HG02943 (cell line): ENCODE measurements at regions not wholly inside any gene's neighbourhood (a gene's known extent, or its start where the extent isn't known, plus 50 kb on each side); places are given as distances from the start of the nearest gene placed in this dataset.

Source experiments
- ATAC-seq: cut with Tn5 transposase; IDR thresholded peaks from one replicate; pipeline ENCODE4 v1.9.1; 2021; ENCODE audit warnings: mild to moderate bottlenecking, low read depth, moderate library complexity; ENCODE audit not compliant: unreplicated experiment

- no peak for ATAC-seq
Observed at GRCh38 chr5:2012885-2013284, 130.2 kb upstream of the IRX4 start.

GRCh38 chr5:2011481-2012411 lies 129.0 kb upstream of the IRX4 start:
- no peak for ATAC-seq

- ATAC-seq, result no peak
Observed at GRCh38 chr5:2010940-2011339, 128.2 kb upstream of the IRX4 start.

DNA sequence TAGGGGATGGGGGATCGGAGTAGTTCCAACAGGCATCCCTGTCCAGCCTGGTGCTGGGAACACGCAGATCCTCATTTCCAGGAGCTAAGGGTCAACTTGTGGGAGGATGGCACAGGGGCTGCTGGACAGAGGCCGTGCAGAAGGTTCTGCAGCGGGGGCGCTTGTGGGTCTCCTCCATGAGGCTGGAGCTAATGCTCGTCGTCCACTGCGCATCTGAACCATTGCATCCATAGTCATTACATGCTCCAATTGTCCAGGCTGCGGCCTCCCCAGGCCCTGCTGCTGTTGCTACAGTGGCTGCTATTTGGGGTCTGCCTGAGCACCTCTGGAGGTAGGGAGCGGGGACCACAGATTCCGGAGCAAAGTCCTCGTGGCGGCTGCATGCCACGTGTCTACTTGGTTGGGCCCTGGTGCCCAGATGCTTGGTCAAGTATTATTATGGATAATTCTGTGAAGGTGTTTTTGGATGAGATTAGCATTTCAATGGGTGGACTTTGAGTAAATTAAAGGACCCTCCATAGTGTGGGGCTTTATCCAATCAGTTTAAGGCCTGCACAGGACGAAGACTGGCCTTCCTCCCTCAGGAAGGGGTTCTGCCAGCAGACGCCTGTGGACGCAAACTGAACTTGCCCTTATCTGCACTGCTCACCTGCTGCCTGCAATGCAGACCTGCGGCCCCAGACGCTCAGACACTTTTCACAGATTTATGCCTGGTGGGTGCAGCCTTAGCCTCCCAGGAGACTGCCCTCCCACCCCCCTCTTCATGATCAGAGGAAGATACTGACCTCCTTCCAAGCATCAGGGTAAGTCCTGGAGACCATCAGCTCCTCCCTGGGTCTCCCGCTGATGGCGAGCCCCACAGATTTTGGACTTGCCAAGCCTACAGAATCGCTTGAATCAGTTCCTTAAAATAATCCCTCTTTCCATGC lies 127.5 kb upstream of the IRX4 start:
- ATAC-seq, result no peak

DNA sequence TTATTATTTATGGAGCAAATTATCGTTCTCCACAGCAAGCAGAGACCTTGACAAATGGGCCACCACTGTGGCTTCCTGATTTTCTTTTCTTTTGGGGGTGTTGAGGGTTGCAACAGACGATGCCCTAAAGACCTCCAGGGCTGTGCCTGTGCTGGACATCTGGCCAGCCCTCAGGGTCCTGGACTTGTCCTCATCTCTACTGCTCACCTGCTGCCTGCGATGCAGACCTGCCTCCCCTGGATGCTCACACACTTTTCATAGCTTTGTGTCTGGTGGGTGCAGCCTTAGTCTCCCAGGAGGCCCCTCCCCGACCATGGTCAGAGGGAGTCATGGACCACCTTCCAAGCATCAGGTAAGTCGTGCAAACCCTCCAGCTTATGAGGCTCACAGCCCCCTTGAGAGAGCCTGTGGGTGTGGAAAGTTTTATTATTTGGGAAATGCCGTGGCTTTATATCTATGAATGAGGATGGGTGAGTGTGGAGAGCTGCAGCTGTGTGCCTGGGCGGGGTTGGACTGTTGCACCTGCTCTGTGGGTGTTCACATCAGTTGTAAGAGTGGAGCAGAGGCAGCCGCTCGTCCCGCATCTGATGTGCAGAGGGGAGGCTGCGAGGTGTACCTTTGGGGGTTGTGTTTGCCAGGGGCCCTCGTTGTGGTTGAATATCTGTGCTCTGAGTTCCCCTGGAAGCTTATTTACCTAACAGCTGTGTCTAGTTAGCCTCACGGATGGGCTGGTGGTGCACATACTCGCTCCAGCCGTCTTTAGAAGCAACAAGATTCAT lies 126.3 kb upstream of the IRX4 start:
- ATAC-seq, result no peak

GRCh38 chr5:2007878-2008501 lies 125.3 kb upstream of the IRX4 start:
- no peak for ATAC-seq

- no peak for ATAC-seq
Observed at GRCh38 chr5:2007496-2007877, 124.8 kb upstream of the IRX4 start.

DNA sequence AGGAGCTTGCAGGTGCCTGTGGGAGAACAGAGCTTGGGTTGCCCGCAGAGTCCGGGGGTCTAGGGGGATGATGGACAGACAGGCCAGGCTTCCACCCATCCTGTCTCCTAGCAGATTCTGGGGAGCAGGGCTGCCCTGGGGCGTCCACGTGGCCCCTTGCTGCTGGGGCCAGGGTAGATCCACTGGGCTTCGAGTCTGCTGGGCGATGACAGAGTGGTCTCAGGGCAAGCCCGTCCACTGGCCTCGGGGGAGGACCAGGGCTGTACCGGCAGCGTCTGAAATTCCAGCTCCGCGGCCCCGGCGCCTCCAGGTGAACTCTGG lies 124.2 kb upstream of the IRX4 start:
- ATAC-seq, result no peak

DNA sequence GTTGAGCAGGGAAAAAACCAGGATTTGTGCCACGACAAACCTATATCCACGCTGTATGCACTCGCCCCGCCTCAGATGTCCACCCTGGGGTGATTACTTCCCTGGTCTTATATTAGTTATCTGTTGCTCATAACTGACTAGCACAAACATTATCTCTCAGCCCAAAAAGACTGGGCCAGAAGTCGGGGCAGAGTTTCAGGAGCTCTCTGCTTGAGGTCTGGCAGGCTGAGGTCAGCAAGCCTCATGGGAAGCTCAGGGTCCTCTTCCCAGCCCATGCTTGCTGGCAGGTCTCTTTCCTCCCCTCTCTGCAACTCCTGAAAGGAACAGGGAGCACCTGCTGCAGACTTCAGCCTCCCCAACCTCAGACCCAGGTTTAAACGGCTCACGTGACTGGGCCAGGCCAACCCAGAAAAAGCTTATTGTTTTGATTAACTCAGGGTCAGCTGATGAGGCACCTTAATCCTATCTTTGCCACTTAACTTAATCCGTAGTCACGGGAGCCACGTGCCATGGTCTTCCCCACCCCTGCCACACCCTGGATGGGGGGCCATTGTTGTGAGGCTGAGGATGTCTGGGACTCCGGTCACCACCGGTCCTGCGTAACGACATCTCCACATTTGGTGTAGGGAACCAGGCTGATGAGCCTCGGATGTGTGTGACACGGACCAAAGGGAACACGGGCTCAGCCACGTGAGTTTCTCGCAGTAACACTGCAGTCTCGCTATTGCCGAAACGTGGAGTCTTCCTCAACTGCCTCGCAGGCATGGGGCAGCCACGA lies 123.7 kb upstream of the IRX4 start:
- ATAC-seq, result no peak

- ATAC-seq, result no peak
Observed at GRCh38 chr5:2005101-2006041, 122.6 kb upstream of the IRX4 start.

DNA sequence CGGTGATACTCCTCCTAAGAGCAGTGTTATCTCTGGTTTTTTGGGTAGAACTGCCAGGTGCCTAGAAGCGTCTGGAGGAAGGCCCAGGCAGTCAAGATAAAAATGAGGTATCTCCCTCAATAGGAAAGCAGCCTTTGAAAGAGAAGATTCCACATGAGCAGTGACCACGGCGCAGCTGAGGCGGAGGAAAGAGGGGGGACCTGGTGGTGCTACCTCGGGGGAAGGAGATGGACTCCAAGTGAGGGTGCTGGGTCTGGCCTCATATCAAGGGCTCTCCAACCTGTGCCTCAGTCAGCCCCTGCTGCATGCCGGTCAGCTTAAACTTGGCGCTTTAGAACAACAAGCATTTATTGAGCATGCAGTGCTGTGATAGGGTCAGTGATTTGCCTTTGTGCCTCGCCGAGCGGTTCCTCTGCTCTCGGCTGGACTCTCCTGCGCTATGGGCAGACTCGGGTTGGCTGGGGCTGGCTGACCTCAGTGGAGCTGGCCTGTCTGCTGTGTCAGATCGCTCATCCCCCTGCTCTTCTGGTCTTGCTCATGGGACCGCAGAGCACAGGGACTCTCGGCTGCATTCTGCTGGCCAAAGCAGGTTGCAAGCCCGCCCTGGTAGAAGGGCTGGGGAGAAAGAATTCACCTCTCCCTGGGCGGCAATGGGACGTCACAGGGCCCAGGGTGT lies 121.1 kb upstream of the IRX4 start:
- no peak for ATAC-seq

GRCh38 chr5:2003206-2003605 lies 120.5 kb upstream of the IRX4 start:
- ATAC-seq, result no peak

DNA sequence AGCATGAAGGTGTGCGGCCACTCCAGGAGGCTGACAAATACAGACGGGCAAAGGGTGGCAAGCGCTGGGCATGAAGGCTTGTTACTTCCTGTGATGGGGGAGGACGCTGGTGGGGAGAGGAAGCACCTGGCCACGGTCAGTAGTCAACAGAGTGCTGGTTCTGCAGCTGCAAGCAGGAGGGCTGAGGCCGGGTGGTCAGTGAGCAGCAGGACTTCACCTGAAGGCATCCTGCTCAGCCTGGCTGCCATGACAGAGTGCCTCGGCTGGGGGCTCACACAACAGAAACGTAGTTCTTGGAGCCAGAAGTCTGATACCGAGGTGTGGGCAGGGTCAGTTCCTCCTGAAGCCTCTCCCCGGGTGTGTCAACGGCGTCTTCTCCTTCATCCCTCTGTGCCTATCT lies 118.6 kb upstream of the IRX4 start:
- ATAC-seq, result no peak

- ATAC-seq, result no peak
Observed at GRCh38 chr5:2000591-2000990, 117.9 kb upstream of the IRX4 start.

- no peak for ATAC-seq
Observed at GRCh38 chr5:1999794-2000193, 117.1 kb upstream of the IRX4 start.

DNA sequence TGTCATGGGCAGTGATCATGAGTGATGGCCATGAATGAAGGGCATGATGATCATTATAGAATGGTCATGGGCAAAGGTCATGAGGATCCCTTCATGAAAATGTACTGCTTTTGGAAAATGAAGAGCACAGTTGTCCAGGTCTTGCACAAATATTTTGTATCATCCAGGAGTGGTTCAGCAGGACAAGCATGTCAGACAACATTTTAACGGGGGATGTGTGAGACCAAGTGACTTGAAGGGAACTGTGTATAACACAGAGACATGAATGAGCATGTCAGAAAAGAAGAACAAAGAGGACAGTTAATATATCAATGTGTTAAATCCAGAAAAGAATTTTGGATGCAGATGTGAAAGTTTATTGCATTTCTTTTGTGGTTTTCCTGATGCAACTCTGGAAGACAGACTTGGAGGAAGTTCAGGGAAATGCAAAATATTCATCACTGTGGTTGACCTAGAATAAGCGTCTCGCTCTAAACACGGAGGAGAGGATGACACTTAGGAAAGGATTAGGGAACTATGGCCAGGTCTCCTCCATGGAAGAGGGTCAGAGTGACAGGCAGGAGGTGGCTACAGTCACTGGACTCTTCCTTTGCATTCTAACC lies 116.1 kb upstream of the IRX4 start:
- no peak for ATAC-seq

- no peak for ATAC-seq
Observed at GRCh38 chr5:1998348-1998669, 115.6 kb upstream of the IRX4 start.
